Keratinocyte (primary cell): ENCODE measurements at regions not wholly inside any gene's neighbourhood (a gene's known extent, or its start where the extent isn't known, plus 50 kb on each side); places are given as distances from the start of the nearest gene placed in this dataset.

ENCODE experiments used
- DNase-seq: peaks from one replicate; pipeline ENCODE4 v3.0.0-alpha.2; 2011; ENCODE audit warnings: low read depth, missing footprints, low spot score
- FAIRE-seq: peaks from 2 replicates; lab custom pipeline; 2011; peaks lifted over from hg19 to GRCh38; lab: Jason Lieb, UNC
- H2AFZ ChIP-seq: 2 replicates; pipeline ENCODE4 v1.6.0; 2012; ENCODE audit warnings: low read length, control low read depth, inconsistent platforms; ENCODE audit not compliant: control insufficient read depth
- H3K27ac ChIP-seq: 2 replicates; pipeline ENCODE4 v1.5.1; 2011; ENCODE audit warnings: low read length; ENCODE audit not compliant: control insufficient read depth, insufficient read depth
- H3K27me3 ChIP-seq: 3 replicates; pipeline ENCODE4 v1.6.0; 2011; ENCODE audit warnings: low read length; ENCODE audit not compliant: control insufficient read depth, insufficient read depth; ENCODE audit errors: extremely low read depth
- H3K36me3 ChIP-seq, 2 experiments: 2 replicates in 1 of 2; 3 replicates in 1 of 2; pipeline ENCODE4 v1.5.1; 2011; ENCODE audit warnings: low read length in 2 of 2, mild to moderate bottlenecking in 1 of 2; ENCODE audit not compliant: control insufficient read depth in 2 of 2, insufficient read depth in 2 of 2; ENCODE audit errors: extremely low read depth in 1 of 2
- H3K4me1 ChIP-seq: 3 replicates; pipeline ENCODE4 v1.5.1; 2011; ENCODE audit warnings: low read length; ENCODE audit not compliant: control insufficient read depth, insufficient read depth; ENCODE audit errors: extremely low read depth
- H3K4me2 ChIP-seq: 3 replicates; pipeline ENCODE4 v1.6.0; 2011; ENCODE audit warnings: low read depth, low read length; ENCODE audit not compliant: control insufficient read depth, insufficient read depth; ENCODE audit errors: extremely low read depth
- H3K4me3 ChIP-seq, 3 experiments: fragments of 200-600 bp in 1 of 3; sonication (generic) in 1 of 3; 2 replicates in 2 of 3; 3 replicates in 1 of 3; pipeline ENCODE4 v1.5.1; 2011 to 2016; ENCODE audit warnings: low read length in 3 of 3, mild to moderate bottlenecking in 3 of 3, control low read depth in 2 of 3, inconsistent platforms in 1 of 3, low read depth in 1 of 3, mixed read lengths in 1 of 3, mixed run types in 1 of 3, moderate library complexity in 1 of 3; ENCODE audit not compliant: control insufficient read depth in 2 of 3, insufficient read depth in 2 of 3; ENCODE audit errors: extremely low read depth in 1 of 3
- H3K79me2 ChIP-seq: 2 replicates; pipeline ENCODE4 v1.6.0; 2012; ENCODE audit warnings: low read length; ENCODE audit not compliant: control insufficient read depth, insufficient read depth
- H3K9ac ChIP-seq: 3 replicates; pipeline ENCODE4 v1.6.0; 2011; ENCODE audit warnings: low read length; ENCODE audit not compliant: control insufficient read depth, insufficient read depth; ENCODE audit errors: extremely low read depth
- H3K9me1 ChIP-seq: 3 replicates; pipeline ENCODE4 v1.6.0; 2011; ENCODE audit warnings: low read length; ENCODE audit not compliant: control insufficient read depth, insufficient read depth; ENCODE audit errors: extremely low read depth
- H3K9me3 ChIP-seq: 2 replicates; pipeline ENCODE4 v1.5.1; 2012; ENCODE audit warnings: low read depth, low read length; ENCODE audit not compliant: control insufficient read depth
- H4K20me1 ChIP-seq: 3 replicates; pipeline ENCODE4 v1.6.0; 2011; ENCODE audit warnings: low read length; ENCODE audit not compliant: control insufficient read depth, insufficient read depth; ENCODE audit errors: extremely low read depth
- EZH2 ChIP-seq: IDR thresholded peaks from one replicate; pipeline ENCODE4 v1.6.1; 2012; ENCODE audit warnings: inconsistent platforms, mild to moderate bottlenecking, low read length, moderate library complexity
- dilution Hi-C: fragments of 300-500 bp; cut with MboI; formaldehyde crosslinking; loops from one replicate; pipeline ENCODE4 v1.7.0; 2020; ENCODE audit warnings: low sequenced_read_pairs; ENCODE audit not compliant: extremely low pct_ligation_motif_present
- TF ChIP-seq, protein P1 (sequence below), 3 experiments: IDR thresholded peaks in 1 of 3; conservative IDR thresholded peaks in 1 of 3; optimal IDR thresholded peaks in 1 of 3; 2 replicates in 2 of 3; 3 replicates in 1 of 3; pipeline versions ENCODE3 to v1.5.1; 2011; ENCODE audit warnings: low read length in 3 of 3, mild to moderate bottlenecking in 3 of 3, moderate library complexity in 2 of 3, control low read depth in 1 of 3, inconsistent platforms in 1 of 3; ENCODE audit not compliant: insufficient read depth in 2 of 3; ENCODE audit errors: extremely low read depth in 1 of 3

DNA sequence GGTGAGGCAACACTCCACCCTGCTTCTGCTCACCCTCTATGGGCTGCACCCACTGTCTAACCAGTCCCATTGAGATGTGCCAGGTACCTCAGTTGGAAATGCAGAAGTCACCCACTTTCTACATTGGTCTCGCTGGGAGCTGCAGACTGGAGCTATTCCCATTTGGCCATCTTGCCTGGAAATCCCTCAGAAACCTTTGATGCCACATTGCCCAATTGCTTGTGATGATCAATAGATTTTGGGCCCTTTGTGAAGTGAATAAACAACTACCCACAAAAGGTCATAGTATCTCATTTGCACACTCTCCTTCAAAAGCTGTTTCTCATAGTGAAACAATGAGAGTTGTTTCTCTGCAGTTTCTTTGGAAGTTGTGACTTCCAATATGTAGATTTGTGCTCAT is 742.9 kb downstream of the INHBA start:
- Histone ChIP-seq H4K20me1 (no peaks in the 10 kb centered on the region), H3K9me1 (no peaks in the 10 kb centered on the region), H3K4me3 (no peak overlapping the region), H3K4me1 (no peaks in the 10 kb centered on the region), H3K79me2 (no peaks in the 10 kb centered on the region), H3K9ac (no peak overlapping the region), H3K9me3 (no peaks in the 10 kb centered on the region), H3K36me3 (no peaks in the 10 kb centered on the region), H3K4me2 (no peak overlapping the region), H3K27me3 (no peaks in the 10 kb centered on the region), H3K27ac (no peak overlapping the region), H2AFZ (no peak overlapping the region)
- no peak for DNase-seq
- dilution Hi-C loops: no loop called here
- no peak for FAIRE-seq
- TF ChIP-seq EZH2: no peak
- TF ChIP-seq, protein P1, sequence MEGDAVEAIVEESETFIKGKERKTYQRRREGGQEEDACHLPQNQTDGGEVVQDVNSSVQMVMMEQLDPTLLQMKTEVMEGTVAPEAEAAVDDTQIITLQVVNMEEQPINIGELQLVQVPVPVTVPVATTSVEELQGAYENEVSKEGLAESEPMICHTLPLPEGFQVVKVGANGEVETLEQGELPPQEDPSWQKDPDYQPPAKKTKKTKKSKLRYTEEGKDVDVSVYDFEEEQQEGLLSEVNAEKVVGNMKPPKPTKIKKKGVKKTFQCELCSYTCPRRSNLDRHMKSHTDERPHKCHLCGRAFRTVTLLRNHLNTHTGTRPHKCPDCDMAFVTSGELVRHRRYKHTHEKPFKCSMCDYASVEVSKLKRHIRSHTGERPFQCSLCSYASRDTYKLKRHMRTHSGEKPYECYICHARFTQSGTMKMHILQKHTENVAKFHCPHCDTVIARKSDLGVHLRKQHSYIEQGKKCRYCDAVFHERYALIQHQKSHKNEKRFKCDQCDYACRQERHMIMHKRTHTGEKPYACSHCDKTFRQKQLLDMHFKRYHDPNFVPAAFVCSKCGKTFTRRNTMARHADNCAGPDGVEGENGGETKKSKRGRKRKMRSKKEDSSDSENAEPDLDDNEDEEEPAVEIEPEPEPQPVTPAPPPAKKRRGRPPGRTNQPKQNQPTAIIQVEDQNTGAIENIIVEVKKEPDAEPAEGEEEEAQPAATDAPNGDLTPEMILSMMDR (optimal IDR thresholded peaks at IDR 0.05 in 1 of 3, IDR thresholded peaks at IDR 0.05 in 1 of 3, conservative IDR thresholded peaks at IDR 0.05 in 1 of 3; ENCODE audit: extremely low read depth in 1 of 3, insufficient read depth in 2 of 3, low read length in 3 of 3): no peak

- no peak for TF ChIP-seq EZH2
- TF ChIP-seq, protein P1 (optimal IDR thresholded peaks at IDR 0.05 in 1 of 3, IDR thresholded peaks at IDR 0.05 in 1 of 3, conservative IDR thresholded peaks at IDR 0.05 in 1 of 3; ENCODE audit: extremely low read depth in 1 of 3, insufficient read depth in 2 of 3, low read length in 3 of 3): no peak
- no peak overlapping the region for H3K9ac ChIP-seq
- H3K27ac ChIP-seq: no peak overlapping the region
- no peak overlapping the region for H3K4me2 ChIP-seq
- H3K4me1 ChIP-seq: peaks cover 10% of the 10 kb centered on the region
- no peak overlapping the region for H2AFZ ChIP-seq
- H3K36me3 ChIP-seq: no peaks in the 10 kb centered on the region
- H3K27me3 ChIP-seq: no peaks in the 10 kb centered on the region
- H3K4me3 ChIP-seq: no peak overlapping the region
- dilution Hi-C loops: no loop called here
- no peaks in the 10 kb centered on the region for H3K79me2 ChIP-seq
- no peaks in the 10 kb centered on the region for H3K9me1 ChIP-seq
- peak; percentile 9 for FAIRE-seq
- no peaks in the 10 kb centered on the region for H4K20me1 ChIP-seq
- H3K9me3 ChIP-seq: peaks cover 3% of the 10 kb centered on the region
- DNase-seq: no peak
Observed at GRCh38 chr7:40948239-40948638, 754.7 kb downstream of the INHBA start.
